WTC11 (cell line): ENCODE measurements at regions not wholly inside any gene's neighbourhood (a gene's known extent, or its start where the extent isn't known, plus 50 kb on each side); places are given as distances from the start of the nearest gene placed in this dataset.

Source experiments
- CREB1 ChIP-seq: sonication (generic); formaldehyde crosslinking; IDR thresholded peaks from 2 replicates; pipeline ENCODE4 v1.8.0; 2023; ENCODE audit warnings: mild to moderate bottlenecking, missing genetic modification reagents
- CTCF ChIP-seq: fragments of 200-600 bp; IDR thresholded peaks from 2 replicates; pipeline ENCODE4 v1.8.0; 2022; ENCODE audit warnings: antibody characterized with exemption
- E2F5 ChIP-seq: sonication (generic); formaldehyde crosslinking; IDR thresholded peaks from 2 replicates; pipeline ENCODE4 v1.8.1; 2022; ENCODE audit warnings: mild to moderate bottlenecking, moderate library complexity, missing genetic modification reagents
- ESRRA ChIP-seq: sonication (generic); formaldehyde crosslinking; IDR thresholded peaks from 2 replicates; pipeline ENCODE4 v1.8.1; 2022; ENCODE audit warnings: mild to moderate bottlenecking, missing genetic modification reagents, borderline replicate concordance
- GTF2I ChIP-seq: fragments of 250-450 bp; sonication (Bioruptor Pico); conservative IDR thresholded peaks from 2 replicates; pipeline ENCODE4 v1.4.0; 2021; ENCODE audit warnings: mild to moderate bottlenecking
- SOX15 ChIP-seq: fragments of 250-450 bp; sonication (Bioruptor Pico); IDR thresholded peaks from 2 replicates; pipeline ENCODE4 v1.9.0; 2021; ENCODE audit warnings: mild to moderate bottlenecking
- TEAD1 ChIP-seq: sonication (generic); formaldehyde crosslinking; IDR thresholded peaks from 2 replicates; pipeline ENCODE4 v1.8.0; 2022; ENCODE audit warnings: mild to moderate bottlenecking, missing genetic modification reagents
- ZBTB21 ChIP-seq: sonication (generic); formaldehyde crosslinking; IDR thresholded peaks from 2 replicates; pipeline ENCODE4 v1.8.1; 2023; ENCODE audit warnings: mild to moderate bottlenecking, missing genetic modification reagents, borderline replicate concordance
- ZNF121 ChIP-seq: sonication (generic); formaldehyde crosslinking; IDR thresholded peaks from 2 replicates; pipeline ENCODE4 v1.8.0; 2023; ENCODE audit warnings: missing genetic modification reagents
- ZNF263 ChIP-seq: sonication (generic); formaldehyde crosslinking; IDR thresholded peaks from 2 replicates; pipeline ENCODE4 v1.8.1; 2022; ENCODE audit warnings: low read depth, mild to moderate bottlenecking, moderate library complexity, missing genetic modification reagents
- ZNF512 ChIP-seq: sonication (generic); formaldehyde crosslinking; IDR thresholded peaks from 2 replicates; pipeline ENCODE4 v1.8.1; 2022; ENCODE audit warnings: missing genetic modification reagents, borderline replicate concordance
- TF ChIP-seq, protein P1 (sequence below): sonication (generic); formaldehyde crosslinking; IDR thresholded peaks from 2 replicates; pipeline ENCODE4 v1.8.0; 2022; ENCODE audit warnings: mild to moderate bottlenecking, missing genetic modification reagents

- TF ChIP-seq GTF2I (CRISPR knock-in tag) (no peak), TEAD1 (CRISPR knock-in tag) (no peak), CTCF (no peak), ZNF263 (CRISPR knock-in tag) (no peak), ESRRA (CRISPR knock-in tag) (no peak), ZNF512 (CRISPR knock-in tag) (no peak), CREB1 (CRISPR knock-in tag) (no peak), SOX15 (CRISPR knock-in tag) (no peak), ZNF121 (CRISPR knock-in tag) (no peak), ZBTB21 (CRISPR knock-in tag) (no peak), E2F5 (CRISPR knock-in tag) (no peak)
- TF ChIP-seq, protein P1, sequence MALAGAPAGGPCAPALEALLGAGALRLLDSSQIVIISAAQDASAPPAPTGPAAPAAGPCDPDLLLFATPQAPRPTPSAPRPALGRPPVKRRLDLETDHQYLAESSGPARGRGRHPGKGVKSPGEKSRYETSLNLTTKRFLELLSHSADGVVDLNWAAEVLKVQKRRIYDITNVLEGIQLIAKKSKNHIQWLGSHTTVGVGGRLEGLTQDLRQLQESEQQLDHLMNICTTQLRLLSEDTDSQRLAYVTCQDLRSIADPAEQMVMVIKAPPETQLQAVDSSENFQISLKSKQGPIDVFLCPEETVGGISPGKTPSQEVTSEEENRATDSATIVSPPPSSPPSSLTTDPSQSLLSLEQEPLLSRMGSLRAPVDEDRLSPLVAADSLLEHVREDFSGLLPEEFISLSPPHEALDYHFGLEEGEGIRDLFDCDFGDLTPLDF (CRISPR knock-in tag) = no peak
Observed at GRCh38 chr6:40205801-40206200, 271.5 kb upstream of the MOCS1 start.
